Glomerular endothelial cell (primary cell): ENCODE measurements at regions not wholly inside any gene's neighbourhood (a gene's known extent, or its start where the extent isn't known, plus 50 kb on each side); places are given as distances from the start of the nearest gene placed in this dataset.
"Not testable (repeated sequence)": the region's sequence is repeated elsewhere in the genome, so short reads cannot be mapped to it uniquely, and the experiment has no call there.

Source experiments
- DNase-seq: peaks from one replicate; pipeline ENCODE4 v3.0.0-alpha.2; 2011; ENCODE audit warnings: low read depth, low spot score; ENCODE audit errors: extremely low read depth

GRCh38 chr2:131668794-131669540 is 141.3 kb downstream of the CCDC74A start:
- DNase-seq, result peak; percentile 78

DNA sequence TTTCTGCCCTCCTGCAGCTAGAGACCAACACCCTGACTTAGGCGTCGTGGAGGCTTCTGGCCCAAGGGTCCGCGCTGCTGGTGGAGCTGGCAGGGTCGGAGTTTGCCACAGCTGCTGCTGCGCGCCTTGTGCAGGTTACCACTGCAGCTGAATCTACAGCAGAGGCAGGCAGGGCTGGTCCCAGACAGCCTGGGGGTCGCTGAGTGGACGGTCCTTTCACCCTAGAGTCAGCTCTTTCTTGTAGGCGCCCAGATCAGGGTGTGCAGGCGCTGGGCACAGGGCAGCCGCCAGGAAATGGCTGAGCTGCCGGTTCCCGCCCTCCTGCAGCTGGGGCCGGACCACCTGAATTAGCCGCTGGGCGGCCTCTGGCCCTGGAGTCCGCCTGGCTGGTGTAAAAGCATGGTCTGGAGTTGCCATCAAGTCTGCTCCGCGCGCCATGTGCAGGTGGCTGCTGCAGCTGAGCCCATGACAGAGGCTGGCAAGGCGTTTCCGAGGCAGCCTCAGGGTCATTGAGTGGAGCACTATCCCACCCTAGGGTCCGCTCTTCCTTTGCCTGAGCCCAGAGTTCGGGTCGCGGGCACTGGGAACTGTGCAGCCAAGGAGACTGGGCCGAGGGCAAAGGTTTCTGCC is 144.3 kb downstream of the CCDC74A start:
- not testable (repeated sequence) for DNase-seq

GRCh38 chr2:131672471-131673399 is 145.0 kb downstream of the CCDC74A start:
- not testable (repeated sequence) for DNase-seq

- no peak for DNase-seq
These were observed 145.9 kb downstream of the CCDC74A start for GRCh38 chr2:131673400-131674173.

GRCh38 chr2:131674174-131674507 is 146.5 kb downstream of the CCDC74A start:
- DNase-seq, result no peak

- not testable (repeated sequence) for DNase-seq
These were observed 154.0 kb downstream of the CCDC74A start for GRCh38 chr2:131681611-131682121.

GRCh38 chr2:131682122-131682944 is 154.6 kb downstream of the CCDC74A start:
- no peak for DNase-seq

DNA sequence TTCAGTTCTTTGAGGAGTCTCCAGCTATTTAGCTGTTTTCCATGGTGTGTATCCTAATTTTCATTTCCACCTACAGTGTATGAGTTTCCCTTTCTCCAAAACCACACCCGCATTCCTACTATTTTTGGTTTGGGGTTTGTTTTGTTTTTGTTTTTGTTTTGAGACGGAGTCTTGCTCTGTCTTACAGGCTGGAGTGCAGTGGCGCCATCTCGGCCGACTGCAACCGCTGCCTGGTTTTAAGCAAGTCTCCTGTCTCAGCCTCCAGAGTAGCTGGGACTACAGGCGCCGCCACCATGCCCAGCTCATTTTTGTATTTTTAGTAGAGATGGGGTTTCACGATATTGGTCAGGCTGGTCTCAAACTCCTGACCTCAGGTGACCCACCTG is 155.2 kb downstream of the CCDC74A start:
- not testable (repeated sequence) for DNase-seq

DNA sequence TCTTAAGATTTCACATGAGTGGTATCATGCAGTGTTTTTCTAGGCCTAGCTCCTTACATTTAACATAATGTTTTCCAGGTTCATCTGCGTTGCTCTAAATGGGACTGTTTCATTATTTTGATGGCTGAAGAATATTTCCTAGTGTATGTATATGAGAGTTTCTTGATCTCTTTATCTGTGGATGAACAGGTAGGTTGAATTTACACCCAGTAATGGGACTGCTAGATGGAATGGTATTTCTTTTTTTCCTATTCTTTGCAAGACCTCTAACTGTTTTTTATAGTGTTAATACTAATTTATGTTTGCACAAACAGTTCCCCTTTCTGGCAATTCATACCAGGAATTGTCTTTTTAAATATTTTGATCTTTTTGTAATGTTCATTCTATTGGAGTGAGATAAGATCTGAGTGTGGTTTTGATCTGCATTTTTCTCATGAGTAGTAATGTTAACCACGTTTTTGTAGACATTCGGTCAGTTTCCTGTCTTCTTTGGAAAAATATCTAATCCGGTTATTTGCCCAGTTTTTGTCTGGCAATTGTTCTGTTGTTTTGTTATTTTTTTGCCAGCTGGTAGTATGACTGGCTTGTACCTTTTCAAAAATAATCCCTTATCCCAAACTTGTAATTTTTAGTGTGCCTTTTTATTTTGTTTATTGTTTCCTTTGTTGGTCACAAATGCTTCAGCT is 157.1 kb downstream of the CCDC74A start:
- DNase-seq, result not testable (repeated sequence)

DNA sequence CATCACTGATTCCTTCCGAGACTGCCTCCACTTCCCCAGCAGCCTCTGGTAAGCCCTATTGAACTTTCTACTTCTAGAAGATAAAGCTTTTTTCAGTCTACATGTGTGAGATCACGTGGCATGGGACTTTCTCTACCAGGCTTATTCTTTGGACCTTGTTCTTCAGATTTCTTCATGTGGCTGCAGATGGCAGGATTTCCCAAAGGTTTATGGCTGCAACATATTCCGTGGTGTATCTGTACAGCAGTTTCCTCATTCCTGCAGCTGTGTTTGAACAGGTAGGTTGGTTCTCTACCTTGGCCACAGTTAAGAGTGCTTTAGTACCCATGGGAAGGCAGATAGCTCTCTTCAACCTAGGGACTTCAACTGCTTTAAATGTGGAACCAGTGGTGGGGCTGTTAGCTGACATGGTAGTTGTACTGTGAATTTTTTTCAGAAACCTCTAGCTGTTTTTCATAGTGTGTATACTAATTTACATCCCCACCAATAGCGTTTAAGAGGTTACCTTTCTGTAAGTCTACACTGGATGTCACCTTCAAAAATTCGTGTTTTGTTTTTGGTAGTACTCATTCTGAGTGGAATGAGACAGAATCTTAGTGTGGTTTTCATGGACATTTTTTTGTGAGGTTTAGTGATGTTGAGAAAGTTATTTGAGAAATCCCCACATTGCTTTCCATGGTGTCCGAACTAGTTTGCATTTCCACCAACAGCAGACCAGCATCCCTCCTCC is 158.6 kb downstream of the CCDC74A start:
- not testable (repeated sequence) for DNase-seq

GRCh38 chr2:131686894-131687238 is 159.2 kb downstream of the CCDC74A start:
- DNase-seq, result not testable (repeated sequence)

DNA sequence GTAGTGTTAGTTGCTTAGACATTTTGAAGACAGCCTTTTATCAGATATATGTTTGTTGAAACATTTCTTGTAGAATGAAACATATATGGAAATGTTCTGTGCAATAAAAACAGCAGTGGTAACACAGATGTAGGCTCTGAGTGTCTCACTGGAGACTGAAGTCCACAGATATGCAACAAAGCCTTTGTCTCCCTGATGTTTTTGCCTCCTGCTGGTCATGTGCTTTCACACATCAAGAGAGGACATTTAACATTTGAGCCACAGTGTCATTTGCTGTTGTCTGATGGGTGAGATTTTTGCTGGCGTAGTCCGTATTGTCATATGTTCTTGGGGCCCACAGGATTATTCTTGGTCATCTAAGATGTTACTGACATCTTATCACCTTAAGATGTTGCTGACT is 161.4 kb downstream of the CCDC74A start:
- not testable (repeated sequence) for DNase-seq

GRCh38 chr2:131711268-131711667 is 183.6 kb downstream of the CCDC74A start:
- DNase-seq, result not testable (repeated sequence)

DNA sequence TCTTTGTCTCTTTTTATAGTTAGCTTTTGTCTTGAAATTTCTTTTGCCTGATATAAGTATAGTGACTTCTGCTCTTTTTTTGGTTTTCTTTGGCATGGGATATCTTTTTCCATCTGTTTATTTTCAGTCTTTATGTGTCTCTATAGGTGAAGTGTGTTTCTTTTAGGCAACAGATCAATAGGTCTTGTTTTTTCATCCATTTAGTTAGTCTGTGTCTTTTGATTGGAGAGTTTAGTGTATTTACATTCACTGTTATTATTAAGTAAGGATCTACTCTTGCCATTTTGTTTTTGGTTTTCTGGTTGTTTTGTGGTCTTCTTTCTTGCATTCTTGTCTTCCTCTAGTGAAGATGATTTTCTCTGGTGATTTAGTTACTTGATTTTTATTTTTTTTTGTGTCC is 190.2 kb downstream of the CCDC74A start:
- not testable (repeated sequence) for DNase-seq

- not testable (repeated sequence) for DNase-seq
These were observed 193.5 kb downstream of the CCDC74A start for GRCh38 chr2:131721163-131721562.

DNA sequence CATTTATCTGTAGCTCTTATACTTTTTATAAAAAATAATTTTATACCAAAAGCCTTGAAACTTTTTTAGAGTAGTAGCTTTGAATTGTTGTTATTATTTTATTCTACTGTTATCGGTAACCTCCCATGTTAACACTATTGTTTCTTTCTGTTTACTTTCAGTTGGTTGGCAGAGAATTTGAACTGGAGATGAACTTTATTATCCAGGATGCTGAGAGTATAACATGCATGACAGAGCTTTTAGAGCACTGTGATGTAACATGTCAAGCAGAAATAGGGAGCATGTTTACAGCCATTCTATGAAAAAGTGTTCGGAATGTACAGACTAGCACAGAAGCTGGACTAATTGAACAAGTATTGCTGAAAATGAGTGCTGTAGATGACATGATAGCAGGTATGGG is 194.6 kb downstream of the CCDC74A start:
- not testable (repeated sequence) for DNase-seq

DNA sequence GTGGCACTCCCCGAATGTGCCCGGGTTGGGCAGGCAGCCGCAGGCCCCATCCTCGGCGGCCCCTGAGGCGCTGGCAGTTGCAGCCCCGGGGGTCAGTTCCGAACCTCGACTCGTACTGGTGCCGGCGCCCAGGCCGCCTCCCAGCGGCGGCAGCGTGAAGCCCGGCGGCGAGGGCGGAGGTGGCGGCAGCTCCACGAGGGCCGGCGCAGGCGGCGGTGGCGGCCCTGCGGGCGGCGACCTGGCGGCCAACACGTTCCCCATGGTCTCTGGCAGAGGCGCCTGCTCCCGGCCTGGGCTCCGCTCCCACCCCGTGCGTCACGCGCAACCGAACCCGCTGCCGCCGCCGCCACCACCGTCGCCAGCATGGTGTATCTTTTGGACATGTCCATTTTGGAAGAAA is 196.3 kb downstream of the CCDC74A start:
- DNase-seq, result no peak

- DNase-seq, result not testable (repeated sequence)
These were observed 200.8 kb downstream of the CCDC74A start for GRCh38 chr2:131728451-131728850.
